Stimulated activated CD8-positive, alpha-beta memory T cell treated with anti-CD3 and anti-CD28 coated beads, Interleukin-7, amount 100 ng/mL, for 48 hours (primary cell): ENCODE measurements at regions not wholly inside any gene's neighbourhood (a gene's known extent, or its start where the extent isn't known, plus 50 kb on each side); places are given as distances from the start of the nearest gene placed in this dataset.
"Not testable (repeated sequence)": the region's sequence is repeated elsewhere in the genome, so short reads cannot be mapped to it uniquely, and the experiment has no call there.

Source experiments
- DNase-seq, 2 donors: peaks; one replicate each; pipeline ENCODE4 v3.0.0-alpha.2; 2020; ENCODE audit warnings: low read depth in 1 of 2; ENCODE audit errors: extremely low read depth in 1 of 2

GRCh38 chr7:121745856-121746255 lies 127.1 kb upstream of the PTPRZ1 start:
- DNase-seq, result no peak

GRCh38 chr7:121744877-121745276 lies 128.1 kb upstream of the PTPRZ1 start:
- no peak for DNase-seq

GRCh38 chr7:121744319-121744718 lies 128.6 kb upstream of the PTPRZ1 start:
- DNase-seq, result no peak

- no peak for DNase-seq
Measured at GRCh38 chr7:121741896-121742295, 131.1 kb upstream of the PTPRZ1 start.

GRCh38 chr7:121739465-121739864 lies 133.5 kb upstream of the PTPRZ1 start:
- DNase-seq, result no peak

GRCh38 chr7:121730869-121731268 lies 142.1 kb upstream of the PTPRZ1 start:
- no peak for DNase-seq

GRCh38 chr7:121714559-121715303 lies 158.2 kb upstream of the PTPRZ1 start:
- DNase-seq, result no peak

- not testable (repeated sequence) for DNase-seq
Measured at GRCh38 chr7:121712961-121713360, 160.0 kb upstream of the PTPRZ1 start.

- no peak for DNase-seq
Measured at GRCh38 chr7:121697731-121698316, 175.1 kb upstream of the PTPRZ1 start.

- no peak for DNase-seq
Measured at GRCh38 chr7:121696954-121697353, 176.0 kb upstream of the PTPRZ1 start.

GRCh38 chr7:121689749-121690148 lies 183.2 kb upstream of the PTPRZ1 start:
- no peak for DNase-seq

GRCh38 chr7:121681700-121682099 lies 191.3 kb upstream of the PTPRZ1 start:
- DNase-seq, result no peak

- no peak for DNase-seq
Measured at GRCh38 chr7:121676168-121676567, 196.8 kb upstream of the PTPRZ1 start.

GRCh38 chr7:121674455-121674854 lies 198.5 kb upstream of the PTPRZ1 start:
- not testable (repeated sequence) for DNase-seq

- no peak for DNase-seq
Measured at GRCh38 chr7:121669144-121669543, 203.8 kb upstream of the PTPRZ1 start.

GRCh38 chr7:121666306-121666705 lies 206.7 kb upstream of the PTPRZ1 start:
- no peak for DNase-seq

GRCh38 chr7:121643320-121643719 lies 229.6 kb upstream of the PTPRZ1 start:
- DNase-seq, result no peak

GRCh38 chr7:121639705-121640104 lies 233.3 kb upstream of the PTPRZ1 start:
- no peak for DNase-seq

GRCh38 chr7:121638286-121638685 lies 234.7 kb upstream of the PTPRZ1 start:
- no peak for DNase-seq

GRCh38 chr7:121634356-121634755 lies 238.2 kb upstream of the FAM3C start:
- DNase-seq, result no peak

- no peak for DNase-seq
Measured at GRCh38 chr7:121633186-121633585, 237.1 kb upstream of the FAM3C start.

- no peak for DNase-seq
Measured at GRCh38 chr7:121624958-121625357, 228.8 kb upstream of the FAM3C start.
